Upper lobe of left lung (tissue), 6 donors: ENCODE measurements at regions not wholly inside any gene's neighbourhood (a gene's known extent, or its start where the extent isn't known, plus 50 kb on each side); places are given as distances from the start of the nearest gene placed in this dataset.
"Not testable (repeated sequence)": the region's sequence is repeated elsewhere in the genome, so short reads cannot be mapped to it uniquely, and the experiment has no call there.

Experiments used
- ATAC-seq, 2 donors: fragments of 200-7000 bp; cut with Tn5 transposase; one replicate each; pipeline ENCODE4 v1.9.1; 2022; ENCODE audit warnings: mild to moderate bottlenecking in 2 of 2, moderate library complexity in 2 of 2; ENCODE audit not compliant: low FRiP score in 2 of 2
- DNase-seq, 2 donors: peaks; one replicate each; pipeline ENCODE4 v3.0.0-alpha.2; 2019 to 2020
- H3K27ac ChIP-seq, 4 donors: fragments of 200-600 bp; sonication (generic); one replicate each; pipeline ENCODE4 v1.5.1; 2016 to 2019
- H3K27me3 ChIP-seq, 4 donors: fragments of 200-600 bp; sonication (generic); one replicate each; pipeline ENCODE4 v1.5.1; 2017 to 2019
- H3K36me3 ChIP-seq, 4 donors: fragments of 200-600 bp; sonication (generic); one replicate each; pipeline ENCODE4 v1.5.1; 2016 to 2019
- H3K4me1 ChIP-seq, 4 donors: fragments of 200-600 bp; sonication (generic); one replicate each; pipeline ENCODE4 v1.5.1; 2018 to 2019
- H3K4me3 ChIP-seq, 4 donors: fragments of 200-600 bp; sonication (generic); one replicate each; pipeline ENCODE4 v1.5.1; 2017 to 2019; ENCODE audit warnings: mild to moderate bottlenecking in 2 of 4, moderate library complexity in 1 of 4
- H3K9me3 ChIP-seq, 4 donors: fragments of 200-600 bp; sonication (generic); one replicate each; pipeline ENCODE4 v1.5.1; 2018 to 2019
- EP300 ChIP-seq, 4 donors: sonication (generic); formaldehyde crosslinking; IDR thresholded peaks; one replicate each; pipeline ENCODE4 v1.5.1; 2017; ENCODE audit warnings: antibody characterized with exemption in 4 of 4, control low read depth in 2 of 4
- POLR2A ChIP-seq, 4 donors: fragments of 450-650 bp; IDR thresholded peaks; one replicate each; pipeline ENCODE4 v1.5.1; 2016 to 2017; ENCODE audit warnings: antibody characterized with exemption in 4 of 4, mild to moderate bottlenecking in 2 of 4
- POLR2AphosphoS5 ChIP-seq, 2 donors: sonication (generic); formaldehyde crosslinking; IDR thresholded peaks; one replicate each; pipeline ENCODE4 v1.5.1; 2017; ENCODE audit warnings: antibody characterized with exemption in 2 of 2
- WGBS, 2 donors: methylation state at CpG; one replicate each; pipeline ENCODE4 v1.1.5; 2017 to 2018; 5-methylcytosine and 5-hydroxymethylcytosine counted together
- TF ChIP-seq, protein P1 (sequence below), 6 experiments: fragments of 450-650 bp in 4 of 6; fragments of 200-600 bp in 2 of 6; sonication (generic) in 2 of 6; IDR thresholded peaks; one replicate each; pipeline ENCODE4 v1.5.1; 2016 to 2019; ENCODE audit warnings: antibody characterized with exemption in 6 of 6
- donor health status: DM: no; HTN: no; CAD: no; lungs with moderate emphysema.
- donor health status: DM: no; HTN: yes; CAD: no; lungs with severe emphysema.

DNA sequence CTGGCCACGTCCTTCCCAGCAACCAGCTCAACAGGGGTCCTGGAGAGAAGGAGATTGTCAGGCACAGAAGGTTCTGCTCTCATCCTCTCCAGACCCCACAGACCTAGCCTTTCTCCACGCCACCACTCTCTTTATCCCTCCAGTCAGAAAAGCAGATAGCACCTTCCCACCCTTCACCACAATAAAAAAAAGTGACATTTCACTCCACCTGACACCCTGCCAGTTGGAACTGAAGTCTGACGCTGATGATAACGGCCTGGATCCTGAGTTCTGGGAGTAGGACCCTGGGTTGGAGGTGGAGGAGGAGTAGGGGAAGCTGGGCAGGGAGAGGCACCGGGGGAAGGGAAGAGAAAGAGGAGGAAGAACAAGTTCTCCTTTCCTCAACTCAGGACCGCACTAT lies 127.5 kb upstream of the ANO1 start:
- H3K27ac ChIP-seq = no peak overlapping the region
- no peak for ATAC-seq
- no peak for DNase-seq
- no peaks in the 10 kb centered on the region for H3K27me3 ChIP-seq
- 45 to 63% methylated on average over 6 of the region's 6 CpGs for WGBS, 2 donors
- no peaks in the 10 kb centered on the region for H3K36me3 ChIP-seq
- H3K4me3 ChIP-seq = no peak overlapping the region
- peaks cover 0 to 5% (median 2%) of the 10 kb centered on the region in 4 donors for H3K4me1 ChIP-seq
- peaks cover 0 to 8% (median 0%) of the 10 kb centered on the region in 4 donors for H3K9me3 ChIP-seq
- TF ChIP-seq EP300 (IDR thresholded peaks at IDR 0.05) (no peak), POLR2A (IDR thresholded peaks at IDR 0.05) (no peak), POLR2AphosphoS5 (IDR thresholded peaks at IDR 0.05) (no peak)
- TF ChIP-seq, protein P1, sequence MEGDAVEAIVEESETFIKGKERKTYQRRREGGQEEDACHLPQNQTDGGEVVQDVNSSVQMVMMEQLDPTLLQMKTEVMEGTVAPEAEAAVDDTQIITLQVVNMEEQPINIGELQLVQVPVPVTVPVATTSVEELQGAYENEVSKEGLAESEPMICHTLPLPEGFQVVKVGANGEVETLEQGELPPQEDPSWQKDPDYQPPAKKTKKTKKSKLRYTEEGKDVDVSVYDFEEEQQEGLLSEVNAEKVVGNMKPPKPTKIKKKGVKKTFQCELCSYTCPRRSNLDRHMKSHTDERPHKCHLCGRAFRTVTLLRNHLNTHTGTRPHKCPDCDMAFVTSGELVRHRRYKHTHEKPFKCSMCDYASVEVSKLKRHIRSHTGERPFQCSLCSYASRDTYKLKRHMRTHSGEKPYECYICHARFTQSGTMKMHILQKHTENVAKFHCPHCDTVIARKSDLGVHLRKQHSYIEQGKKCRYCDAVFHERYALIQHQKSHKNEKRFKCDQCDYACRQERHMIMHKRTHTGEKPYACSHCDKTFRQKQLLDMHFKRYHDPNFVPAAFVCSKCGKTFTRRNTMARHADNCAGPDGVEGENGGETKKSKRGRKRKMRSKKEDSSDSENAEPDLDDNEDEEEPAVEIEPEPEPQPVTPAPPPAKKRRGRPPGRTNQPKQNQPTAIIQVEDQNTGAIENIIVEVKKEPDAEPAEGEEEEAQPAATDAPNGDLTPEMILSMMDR (IDR thresholded peaks at IDR 0.05) = no peak

DNA sequence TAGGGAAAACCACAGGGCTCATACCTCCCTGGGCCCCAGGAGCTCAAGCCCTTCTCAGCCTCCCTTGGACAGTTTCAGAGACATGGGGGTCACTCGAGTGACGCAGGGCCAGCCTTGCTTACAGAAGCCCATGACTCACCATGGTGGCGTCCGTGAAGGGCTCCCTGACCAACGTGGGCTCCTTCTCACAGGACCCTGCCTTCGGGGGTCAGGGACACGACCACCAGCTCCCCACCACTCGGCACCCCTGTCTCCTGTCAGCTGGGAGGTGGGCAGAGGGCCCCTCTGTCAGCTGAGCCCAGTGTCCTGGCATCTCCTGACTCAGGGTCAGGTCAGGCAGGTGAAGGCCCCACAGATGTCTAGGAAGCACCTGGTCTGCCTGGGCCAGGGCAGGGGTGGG lies 126.3 kb upstream of the ANO1 start:
- peaks cover 0 to 5% (median 2%) of the 10 kb centered on the region in 4 donors for H3K4me1 ChIP-seq
- no peak for ATAC-seq
- 87% methylated on average over 8 of the region's 8 CpGs; no CpG with 5 or more reads in 1 of the 2 donors for WGBS, 2 donors
- no peak for DNase-seq
- no peak overlapping the region for H3K27ac ChIP-seq
- no peak overlapping the region for H3K4me3 ChIP-seq
- TF ChIP-seq EP300 (IDR thresholded peaks at IDR 0.05) = no peak
- no peak for TF ChIP-seq POLR2A (IDR thresholded peaks at IDR 0.05)
- TF ChIP-seq POLR2AphosphoS5 (IDR thresholded peaks at IDR 0.05) = no peak
- TF ChIP-seq, protein P1 (IDR thresholded peaks at IDR 0.05) = no peak
- H3K27me3 ChIP-seq = no peaks in the 10 kb centered on the region
- peaks cover 0 to 8% (median 0%) of the 10 kb centered on the region in 4 donors for H3K9me3 ChIP-seq
- H3K36me3 ChIP-seq = no peaks in the 10 kb centered on the region

DNA sequence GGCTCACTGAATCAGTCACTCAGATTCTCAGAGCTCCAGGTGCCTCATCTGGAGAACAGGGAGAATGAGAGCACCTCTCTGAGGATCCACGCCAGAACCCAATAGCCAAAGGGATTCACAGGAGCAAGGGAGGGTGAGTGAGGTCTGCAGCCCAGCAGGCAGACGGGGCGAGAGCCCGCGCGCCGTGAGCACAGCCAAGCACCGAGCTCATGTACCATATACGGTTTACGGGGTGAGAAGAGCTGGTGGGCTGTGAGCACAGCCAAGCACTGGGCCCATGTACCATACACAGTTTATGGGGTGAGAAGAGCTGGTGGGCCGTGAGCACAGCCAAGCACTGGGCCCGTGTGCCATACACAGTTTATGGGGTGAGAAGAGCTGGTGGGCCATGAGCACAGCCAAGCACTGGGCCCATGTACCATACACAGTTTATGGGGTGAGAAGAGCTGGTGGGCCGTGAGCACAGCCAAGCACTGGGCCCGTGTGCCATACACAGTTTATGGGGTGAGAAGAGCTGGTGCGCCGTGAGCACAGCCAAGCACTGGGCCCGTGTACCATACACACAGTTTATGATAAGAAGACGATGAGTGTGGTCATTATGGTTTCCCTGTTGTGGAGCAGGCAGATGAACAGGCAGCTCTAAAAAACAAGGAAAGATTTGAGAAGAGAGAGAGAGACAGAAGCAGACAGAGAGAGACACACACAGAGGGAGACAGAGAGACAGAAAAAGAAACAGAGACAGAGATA lies 125.7 kb upstream of the ANO1 start:
- H3K27ac ChIP-seq, H3K9me3 ChIP-seq, DNase-seq, ATAC-seq, H3K4me1 ChIP-seq, H3K27me3 ChIP-seq, H3K36me3 ChIP-seq, H3K4me3 ChIP-seq: not testable (repeated sequence)
- 84 to 88% methylated on average over 18 of the region's 18 CpGs for whole genome bisulfite sequencing, 2 donors

GRCh38 chr11:69953356-69953755 lies 124.8 kb upstream of the ANO1 start:
- H3K4me3 ChIP-seq = no peak overlapping the region
- TF ChIP-seq POLR2A (IDR thresholded peaks at IDR 0.05) (no peak), POLR2AphosphoS5 (IDR thresholded peaks at IDR 0.05) (no peak), EP300 (IDR thresholded peaks at IDR 0.05) (no peak)
- TF ChIP-seq, protein P1 (IDR thresholded peaks at IDR 0.05) = no peak
- WGBS, 2 donors = 85 to 88% methylated on average over 9 of the region's 9 CpGs
- no peaks in the 10 kb centered on the region for H3K27me3 ChIP-seq
- DNase-seq = peak in 1 of 2 donors; percentile 38
- no peak overlapping the region for H3K27ac ChIP-seq
- peaks cover 0 to 8% (median 0%) of the 10 kb centered on the region in 4 donors for H3K9me3 ChIP-seq
- ATAC-seq = no peak
- peaks cover 0 to 5% (median 1%) of the 10 kb centered on the region in 4 donors for H3K4me1 ChIP-seq
- no peaks in the 10 kb centered on the region for H3K36me3 ChIP-seq

DNA sequence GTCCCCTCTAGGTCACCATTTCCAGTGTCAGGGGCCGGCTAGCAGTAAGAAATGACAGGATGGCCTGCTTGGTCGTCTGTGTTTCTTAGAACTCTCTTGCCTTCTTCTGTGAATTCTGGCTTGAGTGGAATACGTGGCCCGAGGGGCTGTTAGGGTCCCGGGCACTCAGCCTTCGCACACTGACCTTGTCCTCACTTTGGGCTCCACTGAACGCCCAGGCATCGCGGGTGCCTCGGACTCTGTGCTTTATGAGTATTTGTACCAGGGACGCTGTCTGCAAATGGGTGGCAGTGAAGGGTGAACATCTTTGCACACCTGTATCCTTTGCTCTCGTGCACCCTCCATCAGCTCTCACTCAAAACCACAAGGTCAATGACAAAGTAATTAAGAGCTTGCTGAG lies 123.4 kb upstream of the ANO1 start:
- H3K4me1 ChIP-seq = no peaks in the 10 kb centered on the region
- no peak overlapping the region for H3K4me3 ChIP-seq
- TF ChIP-seq POLR2AphosphoS5 (IDR thresholded peaks at IDR 0.05) (no peak), POLR2A (IDR thresholded peaks at IDR 0.05) (no peak), EP300 (IDR thresholded peaks at IDR 0.05) (no peak)
- TF ChIP-seq, protein P1 (IDR thresholded peaks at IDR 0.05) = no peak
- ATAC-seq (no peak), DNase-seq (peak in 1 of 2 donors; percentile 17)
- no peaks in the 10 kb centered on the region for H3K27me3 ChIP-seq
- no peaks in the 10 kb centered on the region for H3K36me3 ChIP-seq
- WGBS, 2 donors = 78 to 84% methylated on average over 10 to 12 of the region's 12 CpGs
- H3K27ac ChIP-seq = no peak overlapping the region
- H3K9me3 ChIP-seq = peaks cover 0 to 21% (median 0%) of the 10 kb centered on the region in 4 donors
